ENCODE measurements at regions not wholly inside any gene's neighbourhood (a gene's known extent, or its start where the extent isn't known, plus 50 kb on each side); places are given as distances from the start of the nearest gene placed in this dataset.

DNA sequence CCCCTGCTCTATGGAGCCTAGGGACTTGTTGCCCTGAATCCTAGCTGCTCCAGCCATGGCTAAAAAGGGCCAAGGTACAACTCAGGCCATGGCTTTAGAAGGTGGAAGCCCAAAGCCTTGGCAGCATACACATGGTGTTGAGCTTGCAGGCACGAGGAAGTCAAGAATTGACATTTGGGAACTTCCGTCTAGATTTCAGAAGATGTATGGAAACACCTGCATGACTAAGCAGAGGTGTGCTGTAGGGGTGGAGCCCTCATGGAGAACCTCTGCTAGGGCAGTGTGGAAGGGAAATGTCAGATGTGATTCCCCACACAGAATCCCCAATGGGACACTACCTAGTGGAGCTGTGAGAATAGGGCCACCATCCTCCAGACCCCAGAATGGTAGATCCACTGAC is 95.1 kb upstream of the TMEM170B start:
- no peak for DNase-seq
- peak in 2 of 3 donors; percentile 18 to 44 for TF ChIP-seq POLR2AphosphoS5 (IDR thresholded peaks at IDR 0.05)
- TF ChIP-seq, protein P1, sequence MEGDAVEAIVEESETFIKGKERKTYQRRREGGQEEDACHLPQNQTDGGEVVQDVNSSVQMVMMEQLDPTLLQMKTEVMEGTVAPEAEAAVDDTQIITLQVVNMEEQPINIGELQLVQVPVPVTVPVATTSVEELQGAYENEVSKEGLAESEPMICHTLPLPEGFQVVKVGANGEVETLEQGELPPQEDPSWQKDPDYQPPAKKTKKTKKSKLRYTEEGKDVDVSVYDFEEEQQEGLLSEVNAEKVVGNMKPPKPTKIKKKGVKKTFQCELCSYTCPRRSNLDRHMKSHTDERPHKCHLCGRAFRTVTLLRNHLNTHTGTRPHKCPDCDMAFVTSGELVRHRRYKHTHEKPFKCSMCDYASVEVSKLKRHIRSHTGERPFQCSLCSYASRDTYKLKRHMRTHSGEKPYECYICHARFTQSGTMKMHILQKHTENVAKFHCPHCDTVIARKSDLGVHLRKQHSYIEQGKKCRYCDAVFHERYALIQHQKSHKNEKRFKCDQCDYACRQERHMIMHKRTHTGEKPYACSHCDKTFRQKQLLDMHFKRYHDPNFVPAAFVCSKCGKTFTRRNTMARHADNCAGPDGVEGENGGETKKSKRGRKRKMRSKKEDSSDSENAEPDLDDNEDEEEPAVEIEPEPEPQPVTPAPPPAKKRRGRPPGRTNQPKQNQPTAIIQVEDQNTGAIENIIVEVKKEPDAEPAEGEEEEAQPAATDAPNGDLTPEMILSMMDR (IDR thresholded peaks at IDR 0.05), result no peak
- Histone ChIP-seq H3K4me3 (no peak overlapping the region), H3K27ac (no peak overlapping the region), H3K4me1 (no peaks in the 10 kb centered on the region), H3K36me3 (no peaks in the 10 kb centered on the region), H3K27me3 (no peaks in the 10 kb centered on the region), H3K9me3 (no peaks in the 10 kb centered on the region)
- intact Hi-C loops (cut with DNase I; ENCODE audit: low total_unique reads), result no loop called here
- 62 to 85% (median 77%) methylated on average over 2 of the region's 2 CpGs for WGBS, 5 donors

DNA sequence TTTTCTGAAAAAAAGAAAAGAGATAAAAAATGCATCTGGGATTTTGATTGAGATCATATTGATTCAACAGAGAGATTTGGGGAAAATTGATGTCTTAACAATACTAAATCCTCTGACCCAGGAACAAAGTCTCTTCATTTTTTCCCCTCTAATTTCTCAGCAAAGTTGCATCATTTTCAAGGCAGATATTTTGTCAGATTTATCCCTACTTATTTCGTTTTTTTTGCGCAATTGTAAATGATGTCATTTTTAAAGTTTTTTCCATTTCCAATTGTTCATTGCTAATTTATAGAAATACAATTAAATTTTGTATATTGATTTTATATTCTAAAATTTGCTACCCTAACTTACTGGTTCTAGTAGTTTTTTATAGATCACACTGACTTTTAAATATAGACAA is 97.7 kb upstream of the TMEM170B start:
- H3K36me3 ChIP-seq, result no peaks in the 10 kb centered on the region
- peaks cover 9 to 12% (median 10%) of the 10 kb centered on the region in 4 donors for H3K4me1 ChIP-seq
- no peaks in the 10 kb centered on the region for H3K27me3 ChIP-seq
- DNase-seq, result no peak
- H3K4me3 ChIP-seq, result no peak overlapping the region
- TF ChIP-seq EP300 (IDR thresholded peaks at IDR 0.05), result no peak
- no peak for TF ChIP-seq POLR2AphosphoS5 (IDR thresholded peaks at IDR 0.05)
- no peak for TF ChIP-seq POLR2A (IDR thresholded peaks at IDR 0.05)
- TF ChIP-seq, protein P1 (IDR thresholded peaks at IDR 0.05), result no peak
- H3K9me3 ChIP-seq, result no peaks in the 10 kb centered on the region
- peak overlapping the region in 1 of 5 donors; percentile 5 for H3K27ac ChIP-seq
- 81 to 92% (median 90%) methylated on average over 2 of the region's 2 CpGs for WGBS, 5 donors
- intact Hi-C loops (cut with DNase I; ENCODE audit: low total_unique reads), result no loop called here

DNA sequence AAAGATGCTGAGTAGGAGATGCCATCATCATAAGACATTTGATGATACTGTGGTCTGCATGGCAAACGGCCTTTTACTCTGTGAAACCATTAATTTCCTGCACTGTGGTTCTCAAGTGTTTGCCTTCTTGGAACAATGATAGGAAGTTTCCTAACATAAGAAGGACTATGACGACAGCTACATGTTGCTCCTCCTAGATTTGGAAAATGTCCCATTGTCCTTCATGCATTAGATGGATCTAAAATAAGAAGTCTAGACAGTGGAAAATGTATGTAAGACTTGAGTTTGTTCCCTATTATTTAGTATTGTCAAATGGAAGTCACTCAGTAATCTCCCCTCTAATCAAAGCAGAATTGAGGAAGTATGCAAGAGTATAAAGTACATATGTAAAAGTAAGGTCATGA is 98.5 kb upstream of the TMEM170B start:
- no peaks in the 10 kb centered on the region for H3K9me3 ChIP-seq

DNA sequence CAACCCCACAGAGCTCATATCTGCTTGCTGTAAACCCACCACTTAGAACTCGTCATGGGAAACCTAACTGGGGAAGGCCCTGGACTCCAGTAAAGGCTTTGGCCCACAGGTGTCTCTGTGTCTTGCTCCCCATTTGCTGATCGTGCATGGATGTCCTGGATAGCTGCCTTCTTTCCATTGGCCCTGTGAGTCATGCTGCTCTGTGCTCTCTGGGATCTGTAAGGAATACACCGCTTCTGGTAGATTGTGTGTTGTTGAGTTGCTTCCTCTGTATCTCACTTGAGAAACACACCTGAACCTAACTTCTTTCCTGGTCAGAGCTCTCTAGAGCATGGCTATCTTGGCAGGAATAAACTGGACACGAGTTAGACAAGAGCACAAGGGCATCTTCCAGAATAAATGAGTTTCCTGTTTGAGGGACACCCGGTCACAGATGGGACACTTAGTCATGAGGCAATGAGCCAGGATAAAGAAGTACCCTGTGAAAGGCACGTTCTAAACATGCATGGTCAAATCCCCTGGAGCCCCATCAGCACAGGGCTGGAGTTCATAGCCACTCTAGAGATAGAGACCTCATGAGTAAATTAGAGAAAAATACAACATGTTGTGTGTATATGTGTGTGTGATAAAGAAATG is 99.6 kb upstream of the TMEM170B start:
- no peaks in the 10 kb centered on the region for H3K36me3 ChIP-seq
- intact Hi-C loops (cut with DNase I; ENCODE audit: low total_unique reads), result no loop called here
- no peaks in the 10 kb centered on the region for H3K27me3 ChIP-seq
- no peak overlapping the region for H3K4me3 ChIP-seq
- DNase-seq, result no peak
- peaks cover 14 to 30% (median 25%) of the 10 kb centered on the region in 4 donors for H3K4me1 ChIP-seq
- TF ChIP-seq, protein P1 (IDR thresholded peaks at IDR 0.05), result no peak
- TF ChIP-seq EP300 (IDR thresholded peaks at IDR 0.05), result no peak
- TF ChIP-seq POLR2AphosphoS5 (IDR thresholded peaks at IDR 0.05), result no peak
- TF ChIP-seq POLR2A (IDR thresholded peaks at IDR 0.05), result no peak
- H3K9me3 ChIP-seq, result no peaks in the 10 kb centered on the region
- whole genome bisulfite sequencing, 5 donors, result 76 to 81% (median 79%) methylated on average over 6 of the region's 6 CpGs
- peak overlapping the region in 2 of 5 donors; percentile 10 to 16 for H3K27ac ChIP-seq

More for the DNA sequence above, 98.5 kb upstream of the TMEM170B start:
- H3K27me3 ChIP-seq, result no peaks in the 10 kb centered on the region
- H3K4me3 ChIP-seq, result no peak overlapping the region
- TF ChIP-seq POLR2AphosphoS5 (IDR thresholded peaks at IDR 0.05), result no peak
- TF ChIP-seq, protein P1 (IDR thresholded peaks at IDR 0.05), result no peak
- TF ChIP-seq EP300 (IDR thresholded peaks at IDR 0.05), result no peak
- no peak for TF ChIP-seq POLR2A (IDR thresholded peaks at IDR 0.05)
- intact Hi-C loops (cut with DNase I; ENCODE audit: low total_unique reads), result no loop called here
- no peak for DNase-seq
- H3K4me1 ChIP-seq, result peaks cover 14 to 19% (median 18%) of the 10 kb centered on the region in 4 donors
- H3K36me3 ChIP-seq, result no peaks in the 10 kb centered on the region
- 25 to 55% (median 41%) methylated on average over 2 of the region's 2 CpGs for WGBS, 5 donors
- peak overlapping the region in 2 of 5 donors; percentile 10 to 16 for H3K27ac ChIP-seq

Measured in stomach (tissue), 8 donors.